ENCODE measurements at regions not wholly inside any gene's neighbourhood (a gene's known extent, or its start where the extent isn't known, plus 50 kb on each side); places are given as distances from the start of the nearest gene placed in this dataset.

GRCh38 chr7:136309407-136309806 lies 332.2 kb upstream of the MTPN start:
- CTCF ChIA-PET: no interaction called here
- DNase-seq (ENCODE audit: low spot score): no peak
- TF ChIP-seq CTCF (conservative IDR thresholded peaks at IDR 0.05; ENCODE audit: low read depth, low read length) (no peak), EZH2 (IDR thresholded peaks at IDR 0.05; ENCODE audit: borderline replicate concordance, low read depth, low read length, poor library complexity, severe bottlenecking) (no peak)
- H3K27me3 ChIP-seq (replicated peaks; ENCODE audit: insufficient read depth, low read depth, low read length, poor library complexity): no peaks in the 10 kb centered on the region
- H3K9me3 ChIP-seq (ENCODE audit: low read depth, low read length, poor library complexity, severe bottlenecking): peaks cover 9% of the 10 kb centered on the region
- H3K36me3 ChIP-seq (ENCODE audit: insufficient read depth, low read length, poor library complexity, severe bottlenecking): no peaks in the 10 kb centered on the region
- no peaks in the 10 kb centered on the region for H3K4me1 ChIP-seq (ENCODE audit: insufficient read depth, low read length, poor library complexity, severe bottlenecking)
- intact Hi-C loops (cut with micrococcal nuclease; ENCODE audit: unreplicated experiment): no loop called here
- no TSS peak for BruUV-seq (replicated peaks)
- H3K27ac ChIP-seq (ENCODE audit: low read depth, low read length, poor library complexity, severe bottlenecking): no peak overlapping the region
- POLR2A ChIA-PET (ENCODE audit: low non-redundant PET): no interaction called here
- no peak overlapping the region for H3K4me3 ChIP-seq (ENCODE audit: low read depth, low read length, poor library complexity, severe bottlenecking)

GRCh38 chr7:136308230-136308629 lies 331.1 kb upstream of the MTPN start:
- intact Hi-C loops (cut with micrococcal nuclease; ENCODE audit: unreplicated experiment): no loop called here
- ChIA-PET POLR2A (ENCODE audit: low non-redundant PET) (no interaction called here), CTCF (no interaction called here)
- Histone ChIP-seq H3K4me1 (ENCODE audit: insufficient read depth, low read length, poor library complexity, severe bottlenecking) (no peaks in the 10 kb centered on the region), H3K27me3 (replicated peaks; ENCODE audit: insufficient read depth, low read depth, low read length, poor library complexity) (no peaks in the 10 kb centered on the region), H3K4me3 (ENCODE audit: low read depth, low read length, poor library complexity, severe bottlenecking) (no peak overlapping the region), H3K36me3 (ENCODE audit: insufficient read depth, low read length, poor library complexity, severe bottlenecking) (no peaks in the 10 kb centered on the region), H3K27ac (ENCODE audit: low read depth, low read length, poor library complexity, severe bottlenecking) (no peak overlapping the region), H3K9me3 (ENCODE audit: low read depth, low read length, poor library complexity, severe bottlenecking) (peaks cover 9% of the 10 kb centered on the region)
- DNase-seq (ENCODE audit: low spot score): no peak
- BruUV-seq (replicated peaks): no TSS peak
- TF ChIP-seq CTCF (conservative IDR thresholded peaks at IDR 0.05; ENCODE audit: low read depth, low read length) (no peak), EZH2 (IDR thresholded peaks at IDR 0.05; ENCODE audit: borderline replicate concordance, low read depth, low read length, poor library complexity, severe bottlenecking) (no peak)

GRCh38 chr7:136303162-136303561 lies 326.0 kb upstream of the MTPN start:
- Histone ChIP-seq H3K4me1 (ENCODE audit: insufficient read depth, low read length, poor library complexity, severe bottlenecking) (no peaks in the 10 kb centered on the region), H3K27me3 (replicated peaks; ENCODE audit: insufficient read depth, low read depth, low read length, poor library complexity) (no peaks in the 10 kb centered on the region), H3K4me3 (ENCODE audit: low read depth, low read length, poor library complexity, severe bottlenecking) (no peak overlapping the region), H3K27ac (ENCODE audit: low read depth, low read length, poor library complexity, severe bottlenecking) (no peak overlapping the region), H3K9me3 (ENCODE audit: low read depth, low read length, poor library complexity, severe bottlenecking) (peaks cover 2% of the 10 kb centered on the region), H3K36me3 (ENCODE audit: insufficient read depth, low read length, poor library complexity, severe bottlenecking) (no peaks in the 10 kb centered on the region)
- BruUV-seq (replicated peaks): no TSS peak
- ChIA-PET POLR2A (ENCODE audit: low non-redundant PET) (no interaction called here), CTCF (no interaction called here)
- TF ChIP-seq EZH2 (IDR thresholded peaks at IDR 0.05; ENCODE audit: borderline replicate concordance, low read depth, low read length, poor library complexity, severe bottlenecking) (no peak), CTCF (conservative IDR thresholded peaks at IDR 0.05; ENCODE audit: low read depth, low read length) (no peak)
- intact Hi-C loops (cut with micrococcal nuclease; ENCODE audit: unreplicated experiment): no loop called here
- DNase-seq (ENCODE audit: low spot score): no peak

Data from A673 (cell line).